ENCODE measurements at regions not wholly inside any gene's neighbourhood (a gene's known extent, or its start where the extent isn't known, plus 50 kb on each side); places are given as distances from the start of the nearest gene placed in this dataset.
"Not testable (repeated sequence)": the region's sequence is repeated elsewhere in the genome, so short reads cannot be mapped to it uniquely, and the experiment has no call there.

DNA sequence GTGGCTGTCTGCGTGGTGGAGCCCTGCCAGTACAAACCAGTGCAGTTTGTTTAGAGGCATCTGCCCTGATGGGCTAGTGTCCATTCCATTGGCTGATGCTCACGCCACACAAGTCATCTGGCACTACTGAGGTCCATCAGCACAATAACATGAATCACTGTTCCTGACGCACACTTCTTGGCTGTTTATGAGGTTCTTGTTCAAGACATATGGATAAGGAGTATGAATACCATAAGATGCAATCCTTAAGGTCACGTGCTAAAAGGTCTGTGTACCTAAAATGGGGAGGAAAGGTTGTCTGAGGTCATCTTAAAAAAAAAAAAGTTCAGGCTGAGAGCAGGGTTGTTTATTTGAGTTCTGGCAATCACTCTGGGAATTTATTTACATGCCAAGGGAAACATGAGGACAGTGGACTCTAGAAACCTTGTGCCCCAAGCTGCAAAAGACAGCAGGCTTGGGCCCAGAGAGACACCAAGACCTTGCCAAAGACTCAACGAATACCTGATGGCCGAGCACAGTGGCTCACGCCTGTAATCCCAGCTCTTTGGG is 54.1 kb upstream of the SHLD1 start:
- no peak for DNase-seq (ENCODE audit: low read depth in 1 of 2, low spot score in 1 of 2)
- TF ChIP-seq JUND (IDR thresholded peaks at IDR 0.05; ENCODE audit: low read depth): no peak
- in situ Hi-C loops (cut with HindIII; ENCODE audit: low pct_unique_long_range_greater_than_20kb, low sequenced_read_pairs): no loop called here

DNA sequence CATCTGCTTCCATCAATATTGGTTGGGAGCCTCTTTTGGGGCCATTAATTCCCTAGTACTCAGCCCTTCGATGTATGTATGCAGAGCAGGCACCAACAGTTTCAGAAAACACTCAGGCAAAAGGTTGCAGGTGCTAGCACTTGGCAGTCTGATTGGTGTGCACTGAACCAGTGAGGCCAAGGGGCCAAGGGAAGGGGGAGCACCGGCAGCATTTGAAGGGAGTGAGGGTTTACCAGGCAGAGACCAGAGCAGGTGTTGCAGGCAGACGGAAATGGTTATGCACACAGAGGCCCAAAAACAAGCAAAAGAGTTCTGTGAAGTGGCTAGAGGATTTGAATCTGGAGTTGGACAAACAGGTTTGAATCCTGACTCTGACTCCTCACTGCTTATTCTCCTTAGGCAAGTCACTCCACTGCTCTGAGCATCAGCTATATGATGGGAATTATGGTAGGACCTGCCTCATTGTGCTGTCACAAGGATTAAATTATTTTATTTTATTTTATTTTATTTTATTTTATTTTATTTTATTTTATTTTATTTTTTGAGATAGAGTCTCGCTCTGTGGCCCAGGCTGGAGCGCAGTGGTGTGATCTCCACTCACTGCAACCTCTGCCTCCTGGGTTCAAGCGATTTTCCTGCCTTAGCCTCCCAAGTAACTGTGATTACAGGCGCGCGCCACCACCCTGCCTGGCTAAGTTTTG is 58.1 kb upstream of the SHLD1 start:
- in situ Hi-C loops (cut with HindIII; ENCODE audit: low pct_unique_long_range_greater_than_20kb, low sequenced_read_pairs): no loop called here
- no peak for TF ChIP-seq JUND (IDR thresholded peaks at IDR 0.05; ENCODE audit: low read depth)
- DNase-seq (ENCODE audit: low read depth in 1 of 2, low spot score in 1 of 2): no peak

DNA sequence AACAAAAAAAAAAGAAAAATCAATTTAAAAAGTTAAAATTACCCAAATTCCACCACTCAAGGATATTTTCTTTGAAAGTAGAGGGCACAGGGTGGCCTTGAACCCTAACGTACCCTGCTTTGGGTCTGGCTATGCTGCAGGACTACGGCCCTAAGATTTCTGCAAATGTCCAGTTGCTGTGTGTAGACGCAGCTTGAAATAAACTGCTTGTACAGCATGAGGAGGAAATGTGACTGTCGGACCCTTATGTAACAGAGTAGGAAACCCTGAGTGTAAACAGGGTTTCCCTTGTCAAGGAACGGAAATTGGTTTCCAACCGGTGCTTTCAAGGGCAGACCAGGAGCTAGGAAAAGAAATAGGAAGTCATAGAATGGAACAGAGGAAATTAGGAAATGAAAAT is 60.7 kb upstream of the SHLD1 start:
- DNase-seq (ENCODE audit: low read depth in 1 of 2, low spot score in 1 of 2): no peak
- TF ChIP-seq JUND (IDR thresholded peaks at IDR 0.05; ENCODE audit: low read depth): no peak
- in situ Hi-C loops (cut with HindIII; ENCODE audit: low pct_unique_long_range_greater_than_20kb, low sequenced_read_pairs): no loop called here

DNA sequence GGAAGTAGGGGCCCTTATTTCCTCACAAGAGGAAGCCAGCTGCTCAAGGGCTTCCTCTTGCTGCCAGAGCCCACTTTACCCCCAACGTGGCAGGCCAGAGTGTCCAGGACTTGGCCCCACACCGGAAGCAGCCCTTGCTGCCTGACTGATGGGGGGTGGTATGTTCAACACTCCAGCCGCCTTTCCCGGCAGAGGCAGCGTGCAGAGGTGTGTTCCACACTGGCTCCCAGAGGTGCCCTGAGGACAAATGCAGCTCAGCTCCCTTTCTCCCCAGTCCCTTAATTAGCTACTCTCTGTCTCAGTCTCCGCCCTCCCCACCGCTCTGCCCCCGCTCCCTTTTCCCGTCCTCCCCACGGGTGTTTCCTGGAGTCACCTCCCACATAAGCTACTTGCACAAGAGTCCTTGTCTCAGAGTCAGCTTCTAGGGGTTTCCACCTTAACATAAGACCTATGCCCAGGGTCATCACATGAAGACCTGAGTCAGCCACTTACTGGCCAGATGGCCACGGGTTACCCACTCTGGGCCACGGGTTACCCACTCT is 61.7 kb upstream of the SHLD1 start:
- no peak for DNase-seq (ENCODE audit: low read depth in 1 of 2, low spot score in 1 of 2)
- in situ Hi-C loops (cut with HindIII; ENCODE audit: low pct_unique_long_range_greater_than_20kb, low sequenced_read_pairs): no loop called here
- no peak for TF ChIP-seq JUND (IDR thresholded peaks at IDR 0.05; ENCODE audit: low read depth)

DNA sequence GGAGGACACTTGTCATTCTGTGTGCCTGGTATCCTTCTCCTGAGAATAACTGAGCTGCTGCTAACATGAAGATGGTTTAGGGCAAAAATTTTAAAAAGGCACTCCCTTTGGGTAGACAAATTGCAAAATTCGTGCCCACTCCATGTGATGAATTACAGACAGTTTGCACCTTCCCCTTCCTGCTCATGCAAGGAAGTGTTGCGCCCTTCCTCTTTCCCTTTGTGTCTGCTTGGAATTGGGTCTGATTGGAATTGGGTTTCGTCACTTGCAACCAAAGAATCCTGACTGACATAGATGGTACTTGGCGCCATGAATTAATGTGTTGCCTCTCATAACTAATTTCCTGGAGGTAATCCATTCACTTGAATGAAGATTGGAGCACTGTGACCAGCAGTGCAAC is 62.3 kb upstream of the SHLD1 start:
- TF ChIP-seq JUND (IDR thresholded peaks at IDR 0.05; ENCODE audit: low read depth): no peak
- in situ Hi-C loops (cut with HindIII; ENCODE audit: low pct_unique_long_range_greater_than_20kb, low sequenced_read_pairs): no loop called here
- DNase-seq (ENCODE audit: low read depth in 1 of 2, low spot score in 1 of 2): no peak

DNA sequence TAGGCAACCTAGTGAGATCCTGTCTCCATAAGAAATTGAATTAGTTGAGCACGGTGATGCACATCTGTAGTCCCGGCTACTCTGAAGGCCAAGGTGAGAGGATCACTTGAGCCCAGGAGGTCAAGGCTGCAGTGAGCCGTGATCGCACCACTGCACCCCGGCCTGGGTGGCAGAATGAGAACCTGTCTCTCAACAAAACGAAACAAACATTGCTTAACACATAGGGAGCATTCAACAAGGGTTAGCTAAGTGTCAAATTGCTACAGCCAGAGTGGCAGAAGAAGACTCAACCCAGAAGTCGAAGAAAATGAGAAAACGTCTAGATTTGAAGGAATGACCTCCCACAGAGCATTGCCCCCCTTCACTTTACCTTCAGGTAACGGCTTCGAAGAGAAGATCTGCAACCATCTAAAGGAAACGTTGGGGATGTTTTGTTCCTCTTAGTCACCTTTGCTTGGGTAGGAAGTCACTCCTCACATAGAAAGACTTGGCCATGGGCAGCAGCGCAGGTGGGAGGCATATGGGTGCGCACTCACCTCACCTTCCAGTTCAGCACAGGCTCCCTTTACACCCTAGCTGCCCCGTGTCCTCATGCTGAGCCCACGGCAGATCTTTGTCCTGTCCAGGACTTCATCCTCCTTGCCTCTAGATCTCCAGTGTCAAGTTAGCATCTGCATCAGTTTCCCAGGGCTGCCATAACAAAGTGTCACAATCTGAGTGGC is 63.7 kb upstream of the SHLD1 start:
- in situ Hi-C loops (cut with HindIII; ENCODE audit: low pct_unique_long_range_greater_than_20kb, low sequenced_read_pairs): no loop called here
- DNase-seq (ENCODE audit: low read depth in 1 of 2, low spot score in 1 of 2): no peak
- TF ChIP-seq JUND (IDR thresholded peaks at IDR 0.05; ENCODE audit: low read depth): no peak

DNA sequence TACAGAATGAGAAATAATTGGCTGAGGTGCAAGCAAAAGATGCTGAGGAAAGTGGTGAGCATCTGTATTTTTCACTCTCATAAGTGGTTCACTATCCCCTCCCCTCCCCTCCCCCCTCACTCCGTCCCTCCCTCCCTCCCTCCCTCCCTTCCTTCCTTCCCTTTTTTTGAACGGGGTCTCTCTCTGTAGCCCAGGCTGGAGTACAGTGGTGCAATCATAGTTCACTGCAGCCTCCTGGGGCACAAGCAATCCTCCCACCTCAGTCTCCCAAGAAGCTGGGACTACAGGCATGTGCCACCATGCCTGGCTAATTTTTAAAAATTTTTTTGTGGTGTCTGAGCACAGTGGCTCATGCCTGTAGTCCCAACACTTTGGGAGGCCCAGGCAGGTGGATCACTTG is 67.6 kb upstream of the SHLD1 start:
- DNase-seq (ENCODE audit: low read depth in 1 of 2, low spot score in 1 of 2); in situ Hi-C loops (cut with HindIII; ENCODE audit: low pct_unique_long_range_greater_than_20kb, low sequenced_read_pairs): not testable (repeated sequence)

DNA sequence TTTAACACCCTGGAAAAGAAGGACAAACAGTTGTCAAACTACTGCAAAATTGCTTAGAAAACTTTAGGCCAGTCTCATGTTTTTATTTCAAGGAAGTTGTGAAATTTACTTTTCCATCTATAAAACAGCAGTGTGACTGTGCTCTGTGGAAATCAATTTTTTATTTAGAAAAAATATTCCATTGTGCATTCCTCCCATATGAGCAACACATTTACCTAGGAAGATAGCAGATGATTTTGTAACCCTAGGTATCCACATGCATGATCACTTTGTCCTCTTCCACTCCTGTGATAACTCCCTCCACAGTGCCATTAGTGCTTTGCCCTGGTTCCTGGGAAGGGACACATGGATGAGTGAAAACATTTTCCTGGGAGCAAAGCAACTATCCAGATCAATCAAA is 69.4 kb upstream of the GPCPD1 start:
- TF ChIP-seq JUND (IDR thresholded peaks at IDR 0.05; ENCODE audit: low read depth): no peak
- in situ Hi-C loops (cut with HindIII; ENCODE audit: low pct_unique_long_range_greater_than_20kb, low sequenced_read_pairs): no loop called here
- DNase-seq (ENCODE audit: low read depth in 1 of 2, low spot score in 1 of 2): no peak

DNA sequence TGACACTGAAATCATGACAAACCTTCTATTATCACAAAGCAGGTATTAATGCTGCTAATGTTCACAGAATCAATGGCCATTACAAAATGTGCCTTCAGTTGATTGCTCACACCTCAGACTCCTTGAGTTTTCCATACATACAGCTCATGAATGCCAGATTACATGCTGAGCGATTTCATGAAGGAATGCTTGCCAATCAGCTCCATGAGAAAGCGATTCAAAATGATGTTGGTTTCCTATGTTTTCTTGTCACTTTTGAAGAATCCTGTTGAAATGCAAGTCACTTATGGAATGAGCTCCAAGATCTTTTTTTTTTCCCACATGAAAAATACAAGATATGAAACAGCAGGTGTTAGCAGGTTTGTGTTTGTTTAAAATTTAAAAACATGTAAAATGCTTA is 68.0 kb upstream of the GPCPD1 start:
- TF ChIP-seq JUND (IDR thresholded peaks at IDR 0.05; ENCODE audit: low read depth): no peak
- in situ Hi-C loops (cut with HindIII; ENCODE audit: low pct_unique_long_range_greater_than_20kb, low sequenced_read_pairs): no loop called here
- DNase-seq (ENCODE audit: low read depth in 1 of 2, low spot score in 1 of 2): no peak

DNA sequence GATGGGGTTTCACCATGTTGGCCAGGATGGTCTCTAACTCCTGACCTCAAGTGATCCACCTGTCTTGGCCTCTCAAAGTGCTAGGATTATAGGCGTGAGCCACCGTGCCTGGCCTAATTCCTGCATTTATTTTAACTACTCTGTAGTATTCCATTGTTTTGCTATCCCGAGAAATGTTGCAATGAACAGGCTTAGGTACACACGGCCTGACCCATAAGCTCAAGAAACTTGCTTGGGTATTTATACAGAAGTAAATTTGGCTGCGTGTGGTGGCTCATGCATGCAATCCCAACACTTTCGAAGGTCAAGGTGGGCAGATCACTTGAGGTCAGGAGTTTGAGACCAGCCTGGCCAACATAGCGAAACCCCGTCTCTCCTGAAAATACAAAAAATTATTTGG is 67.1 kb upstream of the GPCPD1 start:
- in situ Hi-C loops (cut with HindIII; ENCODE audit: low pct_unique_long_range_greater_than_20kb, low sequenced_read_pairs): not testable (repeated sequence)

DNA sequence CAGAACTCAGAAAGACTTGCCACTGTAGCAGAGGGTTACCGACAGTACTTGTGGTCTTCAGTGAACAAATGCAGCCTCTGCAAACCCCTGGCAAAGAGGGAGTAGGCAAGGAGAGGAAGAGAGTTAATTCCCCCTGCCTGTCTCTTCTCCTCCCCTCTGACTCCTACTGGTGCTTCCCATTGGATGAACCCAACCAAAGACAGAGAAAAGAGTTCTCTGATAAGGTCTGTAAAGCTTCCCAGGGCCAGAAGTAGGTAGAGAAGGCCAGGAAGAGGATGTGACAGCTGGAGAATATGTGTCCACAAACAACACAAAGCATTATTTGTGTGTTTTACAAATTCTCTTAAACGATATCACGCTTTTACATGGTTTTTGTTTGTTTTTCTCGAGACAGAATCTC is 66.6 kb upstream of the GPCPD1 start:
- no peak for TF ChIP-seq JUND (IDR thresholded peaks at IDR 0.05; ENCODE audit: low read depth)
- DNase-seq (ENCODE audit: low read depth in 1 of 2, low spot score in 1 of 2): no peak
- in situ Hi-C loops (cut with HindIII; ENCODE audit: low pct_unique_long_range_greater_than_20kb, low sequenced_read_pairs): no loop called here

More for the DNA sequence above, 67.1 kb upstream of the GPCPD1 start:
- DNase-seq (ENCODE audit: low read depth in 1 of 2, low spot score in 1 of 2): not testable (repeated sequence)

DNA sequence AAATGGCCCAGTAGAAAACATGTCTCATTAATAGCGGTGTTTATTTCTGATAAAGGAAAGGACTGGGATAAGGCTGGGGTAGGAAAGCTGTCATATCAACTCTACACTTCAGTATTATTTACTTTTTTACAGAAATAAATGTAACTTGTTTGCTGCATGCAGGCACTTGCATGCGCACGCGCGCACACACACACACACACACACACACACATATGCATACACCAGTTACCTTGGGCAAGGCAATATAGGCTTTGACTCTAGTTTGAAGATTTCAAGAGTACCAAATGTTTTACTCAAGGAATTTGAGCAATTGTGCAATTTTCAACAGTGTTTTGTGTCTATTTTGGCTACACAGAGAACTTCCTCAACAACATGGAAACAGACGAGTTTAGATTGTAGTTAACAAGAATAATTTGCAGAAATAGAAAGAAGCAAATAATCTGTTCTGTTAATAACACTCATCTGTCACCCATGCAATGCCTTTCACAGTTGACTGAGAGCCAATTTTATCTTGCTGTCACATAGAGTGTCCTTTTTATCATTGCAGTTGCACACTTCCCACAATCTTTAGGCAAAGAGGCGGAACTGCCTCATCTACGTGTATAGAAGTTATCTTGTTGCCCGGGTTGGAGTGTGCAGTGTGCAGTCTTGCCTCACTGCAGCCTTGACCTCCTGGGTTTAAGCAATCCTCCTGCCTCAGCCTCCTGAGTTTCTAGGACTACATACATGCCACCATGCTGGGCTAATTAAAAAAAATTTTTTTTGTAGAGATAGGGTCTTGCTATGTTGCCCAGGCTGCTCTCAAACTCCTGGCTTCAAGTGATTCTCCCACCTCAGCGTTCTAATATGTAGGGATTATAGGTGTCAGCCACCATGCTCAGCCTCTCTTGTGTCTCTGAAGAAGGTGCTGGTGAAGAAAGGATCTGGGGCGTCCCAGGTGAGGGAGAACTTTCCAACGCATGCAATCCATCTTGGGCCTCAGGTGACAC is 64.6 kb upstream of the GPCPD1 start:
- TF ChIP-seq JUND (IDR thresholded peaks at IDR 0.05; ENCODE audit: low read depth): no peak
- no peak for DNase-seq (ENCODE audit: low read depth in 1 of 2, low spot score in 1 of 2)
- in situ Hi-C loops (cut with HindIII; ENCODE audit: low pct_unique_long_range_greater_than_20kb, low sequenced_read_pairs): no loop called here

Measured in T47D (cell line).